Stimulated activated CD8-positive, alpha-beta memory T cell treated with anti-CD3 and anti-CD28 coated beads, Interleukin-2, amount 100 ng/mL, for 48 hours (primary cell): ENCODE measurements at regions not wholly inside any gene's neighbourhood (a gene's known extent, or its start where the extent isn't known, plus 50 kb on each side); places are given as distances from the start of the nearest gene placed in this dataset.

Experiments used
- DNase-seq, 2 donors: peaks; one replicate each; pipeline ENCODE4 v3.0.0-alpha.2; 2020; ENCODE audit warnings: low read depth in 2 of 2

- DNase-seq: no peak
Observed at GRCh38 chr6:90758741-90759140, 171.9 kb upstream of the MAP3K7 start.

GRCh38 chr6:90753820-90754643 lies 167.2 kb upstream of the MAP3K7 start:
- no peak for DNase-seq

GRCh38 chr6:90739802-90740201 lies 152.9 kb upstream of the MAP3K7 start:
- no peak for DNase-seq

- no peak for DNase-seq
Observed at GRCh38 chr6:90739339-90739738, 152.5 kb upstream of the MAP3K7 start.

- DNase-seq: no peak
Observed at GRCh38 chr6:90730151-90730673, 143.3 kb upstream of the MAP3K7 start.

- no peak for DNase-seq
Observed at GRCh38 chr6:90729057-90729456, 142.2 kb upstream of the MAP3K7 start.

- no peak for DNase-seq
Observed at GRCh38 chr6:90722648-90723047, 135.8 kb upstream of the MAP3K7 start.

- DNase-seq: no peak
Observed at GRCh38 chr6:90720404-90720803, 133.5 kb upstream of the MAP3K7 start.

- no peak for DNase-seq
Observed at GRCh38 chr6:90719321-90720195, 132.7 kb upstream of the MAP3K7 start.

GRCh38 chr6:90716376-90716775 lies 129.5 kb upstream of the MAP3K7 start:
- DNase-seq: no peak

GRCh38 chr6:90715093-90715655 lies 128.3 kb upstream of the MAP3K7 start:
- no peak for DNase-seq

- DNase-seq: no peak
Observed at GRCh38 chr6:90714319-90714718, 127.4 kb upstream of the MAP3K7 start.

GRCh38 chr6:90712114-90712513 lies 125.2 kb upstream of the MAP3K7 start:
- DNase-seq: no peak

GRCh38 chr6:90709431-90709996 lies 122.6 kb upstream of the MAP3K7 start:
- DNase-seq: no peak

- no peak for DNase-seq
Observed at GRCh38 chr6:90708206-90708737, 121.4 kb upstream of the MAP3K7 start.

GRCh38 chr6:90707246-90707645 lies 120.4 kb upstream of the MAP3K7 start:
- DNase-seq: no peak

GRCh38 chr6:90703336-90703735 lies 116.5 kb upstream of the MAP3K7 start:
- DNase-seq: no peak

- no peak for DNase-seq
Observed at GRCh38 chr6:90701926-90702325, 115.1 kb upstream of the MAP3K7 start.

- DNase-seq: no peak
Observed at GRCh38 chr6:90701146-90701781, 114.4 kb upstream of the MAP3K7 start.

- no peak for DNase-seq
Observed at GRCh38 chr6:90695316-90695715, 108.4 kb upstream of the MAP3K7 start.

- DNase-seq: no peak
Observed at GRCh38 chr6:90694802-90695201, 107.9 kb upstream of the MAP3K7 start.
